ENCODE measurements at regions not wholly inside any gene's neighbourhood (a gene's known extent, or its start where the extent isn't known, plus 50 kb on each side); places are given as distances from the start of the nearest gene placed in this dataset.

GRCh38 chr21:15421441-15421881, 308.3 kb upstream of the USP25 start:
- ChIA-PET CTCF (interaction anchor here (0.7 to 1.3 kb wide), 2 partner anchors 61 to 565 kb away, joined by 4 to 6 read pairs; no protein-coding TSS in a partner anchor), POLR2A (no interaction called here)
- H3K9me3 ChIP-seq (ENCODE audit: control insufficient read depth, insufficient read depth, low read depth, low read length): no peaks in the 10 kb centered on the region
- no peak overlapping the region for H3K27ac ChIP-seq (ENCODE audit: extremely low read depth, low read depth, low read length)
- H3K4me1 ChIP-seq (ENCODE audit: control insufficient read depth, insufficient read depth, low read length): no peaks in the 10 kb centered on the region
- no peak for TF ChIP-seq ZNF626 (tag by site-specific recombination; IDR thresholded peaks at IDR 0.05)
- H3K4me3 ChIP-seq (ENCODE audit: low read depth, low read length): no peak overlapping the region
- no peaks in the 10 kb centered on the region for H3K36me3 ChIP-seq (ENCODE audit: control insufficient read depth in 2 of 2, insufficient read depth in 1 of 2, low read length in 2 of 2)

GRCh38 chr21:15421947-15422346, 307.8 kb upstream of the USP25 start:
- ChIA-PET CTCF (no interaction called here), POLR2A (no interaction called here)
- Histone ChIP-seq H3K9me3 (ENCODE audit: control insufficient read depth, insufficient read depth, low read depth, low read length) (no peaks in the 10 kb centered on the region), H3K27ac (ENCODE audit: extremely low read depth, low read depth, low read length) (no peak overlapping the region), H3K4me3 (ENCODE audit: low read depth, low read length) (no peak overlapping the region), H3K4me1 (ENCODE audit: control insufficient read depth, insufficient read depth, low read length) (no peaks in the 10 kb centered on the region), H3K36me3 (ENCODE audit: control insufficient read depth in 2 of 2, insufficient read depth in 1 of 2, low read length in 2 of 2) (no peaks in the 10 kb centered on the region)
- no peak for TF ChIP-seq ZNF501 (tag by site-specific recombination; IDR thresholded peaks at IDR 0.05)
- TF ChIP-seq ZNF48 (tag by site-specific recombination; IDR thresholded peaks at IDR 0.05): no peak
- TF ChIP-seq ZNF223 (tag by site-specific recombination; IDR thresholded peaks at IDR 0.05): no peak
- no peak for TF ChIP-seq GLIS1 (tag by site-specific recombination; IDR thresholded peaks at IDR 0.05)
- no peak for TF ChIP-seq KLF8 (tag by site-specific recombination; IDR thresholded peaks at IDR 0.05)
- no peak for TF ChIP-seq ZNF302 (tag by site-specific recombination; IDR thresholded peaks at IDR 0.05; ENCODE audit: low read depth)
- TF ChIP-seq ZNF221 (tag by site-specific recombination; IDR thresholded peaks at IDR 0.05; ENCODE audit: borderline replicate concordance): no peak
- TF ChIP-seq ZNF701 (tag by site-specific recombination; IDR thresholded peaks at IDR 0.05): no peak
- TF ChIP-seq SALL2 (tag by site-specific recombination; IDR thresholded peaks at IDR 0.05; ENCODE audit: borderline replicate concordance): no peak
- no peak for TF ChIP-seq ZNF660 (tag by site-specific recombination; IDR thresholded peaks at IDR 0.05)
- no peak for TF ChIP-seq PRDM6 (tag by site-specific recombination; IDR thresholded peaks at IDR 0.05)
- no peak for TF ChIP-seq ZNF433 (tag by site-specific recombination; IDR thresholded peaks at IDR 0.05; ENCODE audit: low read depth)
- TF ChIP-seq ZNF513 (tag by site-specific recombination; IDR thresholded peaks at IDR 0.05): no peak
- no peak for TF ChIP-seq ZSCAN16 (tag by site-specific recombination; IDR thresholded peaks at IDR 0.05)
- TF ChIP-seq GLI4 (tag by site-specific recombination; IDR thresholded peaks at IDR 0.05): no peak
- no peak for TF ChIP-seq ZNF677 (tag by site-specific recombination; IDR thresholded peaks at IDR 0.05)
- TF ChIP-seq ZNF140 (tag by site-specific recombination; IDR thresholded peaks at IDR 0.05): no peak

- ChIA-PET POLR2A (no interaction called here), CTCF (no interaction called here)
- no peaks in the 10 kb centered on the region for H3K4me1 ChIP-seq (ENCODE audit: control insufficient read depth, insufficient read depth, low read length)
- no peaks in the 10 kb centered on the region for H3K9me3 ChIP-seq (ENCODE audit: control insufficient read depth, insufficient read depth, low read depth, low read length)
- H3K27ac ChIP-seq (ENCODE audit: extremely low read depth, low read depth, low read length): no peak overlapping the region
- TF ChIP-seq ZNF510 (tag by site-specific recombination; IDR thresholded peaks at IDR 0.05; ENCODE audit: insufficient replicate concordance): no peak
- no peak for TF ChIP-seq ZSCAN23 (tag by site-specific recombination; IDR thresholded peaks at IDR 0.05)
- TF ChIP-seq ZNF488 (tag by site-specific recombination; IDR thresholded peaks at IDR 0.05): no peak
- no peak for TF ChIP-seq ZNF274 (IDR thresholded peaks at IDR 0.05; ENCODE audit: low read length)
- TF ChIP-seq ZNF274 (tag by site-specific recombination; IDR thresholded peaks at IDR 0.05; ENCODE audit: borderline replicate concordance): no peak
- TF ChIP-seq ZNF248 (tag by site-specific recombination; IDR thresholded peaks at IDR 0.05): no peak
- no peak for TF ChIP-seq ZNF223 (tag by site-specific recombination; IDR thresholded peaks at IDR 0.05)
- TF ChIP-seq ZNF600 (tag by site-specific recombination; IDR thresholded peaks at IDR 0.05): no peak
- no peak for TF ChIP-seq ZNF311 (tag by site-specific recombination; IDR thresholded peaks at IDR 0.05; ENCODE audit: borderline replicate concordance)
- no peak for TF ChIP-seq ZNF138 (tag by site-specific recombination; IDR thresholded peaks at IDR 0.05; ENCODE audit: borderline replicate concordance)
- TF ChIP-seq ZFP37 (tag by site-specific recombination; IDR thresholded peaks at IDR 0.05): no peak
- no peak for TF ChIP-seq ZNF777 (tag by site-specific recombination; IDR thresholded peaks at IDR 0.05; ENCODE audit: borderline replicate concordance)
- TF ChIP-seq TRIM28 (IDR thresholded peaks at IDR 0.05; ENCODE audit: borderline replicate concordance, low read length): no peak
- no peak overlapping the region for H3K4me3 ChIP-seq (ENCODE audit: low read depth, low read length)
- no peaks in the 10 kb centered on the region for H3K36me3 ChIP-seq (ENCODE audit: control insufficient read depth in 2 of 2, insufficient read depth in 1 of 2, low read length in 2 of 2)
Measured at GRCh38 chr21:15422783-15423182, 307.0 kb upstream of the USP25 start.

Measured in HEK293 (cell line).